Activated naive CD4-positive, alpha-beta T cell treated with anti-CD3 and anti-CD28 coated beads, Interleukin-2, amount 50 U/mL, for 16 hours (primary cell): ENCODE measurements at regions not wholly inside any gene's neighbourhood (a gene's known extent, or its start where the extent isn't known, plus 50 kb on each side); places are given as distances from the start of the nearest gene placed in this dataset.
"Not testable (repeated sequence)": the region's sequence is repeated elsewhere in the genome, so short reads cannot be mapped to it uniquely, and the experiment has no call there.

Experiments
- DNase-seq: peaks from one replicate; pipeline ENCODE4 v3.0.0-alpha.2; 2020

- no peak for DNase-seq
Measured at GRCh38 chr4:100022792-100023222, 72.7 kb upstream of the H2AZ1 start.

DNA sequence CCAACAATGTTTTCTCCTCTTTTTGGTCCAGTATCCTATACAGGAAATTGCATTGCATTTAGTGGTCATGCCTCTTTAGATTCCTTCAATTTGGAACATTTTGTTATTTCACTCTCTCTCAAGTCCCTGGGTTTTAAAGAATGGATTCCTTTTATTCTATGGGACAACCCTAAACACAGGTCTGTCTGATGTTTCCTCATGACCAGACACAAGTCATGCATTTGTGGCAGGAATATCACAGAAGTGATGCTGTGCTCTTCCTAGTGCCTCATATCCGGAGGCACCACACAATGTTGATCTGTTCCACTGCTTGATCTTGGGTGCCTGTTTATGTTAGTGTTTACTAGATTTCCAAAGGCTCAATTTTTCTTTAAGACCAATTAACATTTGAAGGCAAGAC, 69.7 kb upstream of the H2AZ1 start:
- no peak for DNase-seq

DNA sequence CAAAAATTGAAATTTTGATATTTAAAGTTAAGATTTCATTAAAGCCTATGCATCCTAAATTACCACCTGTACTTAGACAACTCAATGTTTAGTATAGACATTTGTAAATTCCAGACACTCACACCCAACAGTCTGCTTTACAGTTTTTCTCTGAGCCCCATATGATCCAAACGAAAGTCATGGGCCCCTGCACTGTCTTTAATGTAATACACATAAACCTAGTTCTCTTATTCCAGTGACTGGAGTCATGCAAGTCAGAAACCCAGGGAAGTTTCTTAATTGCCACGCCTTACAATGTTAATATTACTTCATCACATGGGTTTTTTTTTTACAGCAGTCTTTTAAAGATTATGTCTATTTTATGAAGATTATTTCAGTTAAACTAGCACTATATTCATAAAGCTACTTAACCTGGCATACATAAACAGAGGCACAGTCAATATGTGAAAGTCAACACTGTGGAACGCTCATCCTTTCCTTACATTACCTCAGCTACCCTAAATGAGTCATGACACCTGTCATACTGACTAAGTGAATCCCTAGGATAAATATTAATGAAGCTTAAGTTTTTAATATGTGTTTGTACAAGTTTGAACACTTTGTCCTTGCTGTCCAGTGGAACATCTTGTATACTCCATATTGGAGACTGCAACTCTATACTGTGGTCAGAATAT, 67.7 kb upstream of the H2AZ1 start:
- DNase-seq, result no peak

GRCh38 chr4:100016191-100016590, 66.1 kb upstream of the H2AZ1 start:
- DNase-seq, result no peak

- DNase-seq, result no peak
Measured at GRCh38 chr4:100014616-100015015, 64.5 kb upstream of the H2AZ1 start.

- no peak for DNase-seq
Measured at GRCh38 chr4:100009490-100009889, 59.4 kb upstream of the H2AZ1 start.

GRCh38 chr4:100008048-100008447, 58.0 kb upstream of the H2AZ1 start:
- DNase-seq, result no peak

DNA sequence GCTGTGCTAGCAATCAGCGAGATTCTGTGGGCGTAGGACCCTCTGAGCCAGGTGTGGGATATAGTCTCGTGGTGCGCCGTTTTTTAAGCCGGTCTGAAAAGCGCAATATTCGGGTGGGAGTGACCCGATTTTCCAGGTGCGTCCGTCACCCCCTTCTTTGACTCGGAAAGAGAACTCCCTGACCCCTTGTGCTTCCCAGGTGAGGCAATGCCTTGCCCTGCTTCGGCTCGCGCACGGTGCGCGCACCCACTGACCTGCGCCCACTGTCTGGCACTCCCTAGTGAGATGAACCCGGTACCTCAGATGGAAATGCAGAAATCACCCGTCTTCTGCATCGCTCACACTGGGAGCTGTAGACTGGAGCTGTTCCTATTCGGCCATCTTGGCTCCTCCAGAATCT, 56.1 kb upstream of the H2AZ1 start:
- DNase-seq, result not testable (repeated sequence)
